Transverse colon (tissue), 3 donors: ENCODE measurements at regions not wholly inside any gene's neighbourhood (a gene's known extent, or its start where the extent isn't known, plus 50 kb on each side); places are given as distances from the start of the nearest gene placed in this dataset.

Source experiments
- CTCF ChIP-seq, 5 experiments: fragments of 200-600 bp in 3 of 5; fragments of 450-650 bp in 2 of 5; sonication (generic) in 3 of 5; IDR thresholded peaks; 1 replicate in 2 of 5; 2 replicates in 3 of 5; pipeline ENCODE4 v1.5.1; 2016 to 2017; ENCODE audit warnings: antibody characterized with exemption in 5 of 5, inconsistent platforms in 3 of 5, mild to moderate bottlenecking in 2 of 5, moderate library complexity in 1 of 5
- POLR2A ChIP-seq: fragments of 450-650 bp; IDR thresholded peaks from one replicate; pipeline ENCODE4 v1.6.1; 2016; ENCODE audit warnings: antibody characterized with exemption, mild to moderate bottlenecking, moderate library complexity

GRCh38 chrX:35016051-35016450 lies 73.5 kb downstream of the FAM47B start:
- TF ChIP-seq POLR2A (no peak), CTCF (IDR thresholded peaks at IDR 0.05) (no peak)
